Stomach (tissue), 4 donors: ENCODE measurements at regions not wholly inside any gene's neighbourhood (a gene's known extent, or its start where the extent isn't known, plus 50 kb on each side); places are given as distances from the start of the nearest gene placed in this dataset.
"Not testable (repeated sequence)": the region's sequence is repeated elsewhere in the genome, so short reads cannot be mapped to it uniquely, and the experiment has no call there.

ENCODE experiments used
- CTCF ChIP-seq, 7 experiments: fragments of 450-650 bp in 4 of 7; fragments of 200-600 bp in 3 of 7; sonication (generic) in 3 of 7; IDR thresholded peaks; one replicate each; pipeline ENCODE4 v1.5.1; 2016 to 2019; ENCODE audit warnings: antibody characterized with exemption in 7 of 7, control low read depth in 2 of 7, mild to moderate bottlenecking in 1 of 7
- POLR2A ChIP-seq, 4 donors: fragments of 450-650 bp; IDR thresholded peaks; one replicate each; pipeline ENCODE4 v1.6.1; 2016; ENCODE audit warnings: antibody characterized with exemption in 4 of 4, control low read depth in 2 of 4, mild to moderate bottlenecking in 1 of 4, moderate library complexity in 1 of 4

DNA sequence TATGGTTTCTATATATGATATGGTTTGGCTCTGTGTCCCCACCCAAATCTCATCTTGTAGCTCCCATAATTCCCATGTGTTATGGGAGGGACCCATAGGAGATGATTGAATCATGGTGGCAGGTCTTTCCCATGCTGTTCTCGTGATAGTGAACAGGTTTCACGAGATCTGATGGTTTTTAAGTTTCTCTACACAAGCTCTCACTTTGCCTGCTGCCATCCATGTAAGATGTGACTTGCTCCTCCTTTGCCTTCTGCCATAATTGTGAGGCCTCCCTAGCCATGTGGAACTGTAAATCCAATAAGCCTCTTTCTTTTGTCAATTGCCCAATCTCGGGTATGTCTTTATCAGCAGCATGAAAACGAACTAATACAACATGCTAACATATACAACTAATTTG is 252.2 kb upstream of the NRIP1 start:
- not testable (repeated sequence) for TF ChIP-seq CTCF, POLR2A (IDR thresholded peaks at IDR 0.05)
